NCI-H1105 treated with DMSO at 0.1 percent for 48 hours (cell line): ENCODE measurements at regions not wholly inside any gene's neighbourhood (a gene's known extent, or its start where the extent isn't known, plus 50 kb on each side); places are given as distances from the start of the nearest gene placed in this dataset.
A peak's percentile ranks its signal among the peaks of the same experiment; 100 is the strongest.

Experiments
- DNase-seq: peaks from one replicate; lab custom pipeline; 2025; lab: John Stamatoyannopoulos, UW

- DNase-seq = no peak
These were observed 117.0 kb upstream of the BLID start for GRCh38 chr11:122232985-122233384.

- no peak for DNase-seq
These were observed 114.4 kb upstream of the BLID start for GRCh38 chr11:122230385-122230755.

- DNase-seq = no peak
These were observed 113.7 kb upstream of the BLID start for GRCh38 chr11:122229481-122230384.

- DNase-seq = no peak
These were observed 113.1 kb upstream of the BLID start for GRCh38 chr11:122229078-122229477.

- no peak for DNase-seq
These were observed 110.9 kb upstream of the BLID start for GRCh38 chr11:122226810-122227379.

GRCh38 chr11:122224867-122225266 is 108.9 kb upstream of the BLID start:
- DNase-seq = no peak

- no peak for DNase-seq
These were observed 104.3 kb upstream of the BLID start for GRCh38 chr11:122220321-122220720.

- DNase-seq = no peak
These were observed 103.8 kb upstream of the BLID start for GRCh38 chr11:122219791-122220190.

- peak; percentile 73 for DNase-seq
These were observed 99.4 kb upstream of the BLID start for GRCh38 chr11:122215244-122215992.

- no peak for DNase-seq
These were observed 98.6 kb upstream of the BLID start for GRCh38 chr11:122214567-122214966.

GRCh38 chr11:122214080-122214479 is 98.1 kb upstream of the BLID start:
- no peak for DNase-seq

- no peak for DNase-seq
These were observed 97.2 kb upstream of the BLID start for GRCh38 chr11:122213171-122213570.

GRCh38 chr11:122210367-122210997 is 94.5 kb upstream of the BLID start:
- no peak for DNase-seq

GRCh38 chr11:122209619-122210366 is 93.8 kb upstream of the BLID start:
- peak; percentile 42 for DNase-seq

- DNase-seq = no peak
These were observed 92.1 kb upstream of the BLID start for GRCh38 chr11:122207921-122208764.

GRCh38 chr11:122207505-122207904 is 91.5 kb upstream of the BLID start:
- DNase-seq = peak; percentile 93

- DNase-seq = no peak
These were observed 89.0 kb upstream of the BLID start for GRCh38 chr11:122205036-122205435.

GRCh38 chr11:122204206-122204605 is 88.2 kb upstream of the BLID start:
- no peak for DNase-seq

- DNase-seq = peak; percentile 53
These were observed 87.0 kb upstream of the BLID start for GRCh38 chr11:122202951-122203456.

GRCh38 chr11:122202161-122202950 is 86.3 kb upstream of the BLID start:
- DNase-seq = no peak
